ENCODE measurements at regions not wholly inside any gene's neighbourhood (a gene's known extent, or its start where the extent isn't known, plus 50 kb on each side); places are given as distances from the start of the nearest gene placed in this dataset.
"Not testable (repeated sequence)": the region's sequence is repeated elsewhere in the genome, so short reads cannot be mapped to it uniquely, and the experiment has no call there.

DNA sequence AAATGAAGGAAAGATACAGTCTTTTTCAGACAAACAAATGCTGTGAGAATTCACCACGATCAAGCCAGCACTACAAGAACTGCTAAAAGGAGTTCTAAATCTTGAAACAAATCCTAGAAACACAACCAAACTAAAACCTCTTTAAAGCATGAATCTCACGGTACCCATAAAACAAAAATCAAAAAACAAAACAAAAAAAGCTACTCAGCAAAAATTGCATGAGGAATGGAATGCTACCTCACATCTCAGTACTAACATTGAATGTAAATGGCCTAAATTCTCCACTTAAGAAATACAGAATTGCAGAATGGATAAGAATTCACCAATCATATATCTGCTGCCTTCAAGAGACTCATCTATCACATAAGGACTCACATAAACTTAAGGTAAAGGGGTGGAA, 300.1 kb downstream of the NAF1 start:
- Histone ChIP-seq H3K36me3 (no peaks in the 10 kb centered on the region), H3K4me1 (no peaks in the 10 kb centered on the region), H3K27ac (no peak overlapping the region), H3K4me3 (no peak overlapping the region), H3K27me3 (no peaks in the 10 kb centered on the region), H3K9me3 (no peaks in the 10 kb centered on the region)
- intact Hi-C loops (cut with DNase I) = no loop called here
- 87 to 89% methylated on average over 2 of the region's 2 CpGs for WGBS, 2 donors
- DNase-seq = no peak
- TF ChIP-seq EP300 (IDR thresholded peaks at IDR 0.05) = no peak
- TF ChIP-seq POLR2A (IDR thresholded peaks at IDR 0.05) = no peak
- no peak for TF ChIP-seq POLR2AphosphoS5 (IDR thresholded peaks at IDR 0.05)
- TF ChIP-seq, protein P1, sequence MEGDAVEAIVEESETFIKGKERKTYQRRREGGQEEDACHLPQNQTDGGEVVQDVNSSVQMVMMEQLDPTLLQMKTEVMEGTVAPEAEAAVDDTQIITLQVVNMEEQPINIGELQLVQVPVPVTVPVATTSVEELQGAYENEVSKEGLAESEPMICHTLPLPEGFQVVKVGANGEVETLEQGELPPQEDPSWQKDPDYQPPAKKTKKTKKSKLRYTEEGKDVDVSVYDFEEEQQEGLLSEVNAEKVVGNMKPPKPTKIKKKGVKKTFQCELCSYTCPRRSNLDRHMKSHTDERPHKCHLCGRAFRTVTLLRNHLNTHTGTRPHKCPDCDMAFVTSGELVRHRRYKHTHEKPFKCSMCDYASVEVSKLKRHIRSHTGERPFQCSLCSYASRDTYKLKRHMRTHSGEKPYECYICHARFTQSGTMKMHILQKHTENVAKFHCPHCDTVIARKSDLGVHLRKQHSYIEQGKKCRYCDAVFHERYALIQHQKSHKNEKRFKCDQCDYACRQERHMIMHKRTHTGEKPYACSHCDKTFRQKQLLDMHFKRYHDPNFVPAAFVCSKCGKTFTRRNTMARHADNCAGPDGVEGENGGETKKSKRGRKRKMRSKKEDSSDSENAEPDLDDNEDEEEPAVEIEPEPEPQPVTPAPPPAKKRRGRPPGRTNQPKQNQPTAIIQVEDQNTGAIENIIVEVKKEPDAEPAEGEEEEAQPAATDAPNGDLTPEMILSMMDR (IDR thresholded peaks at IDR 0.05) = no peak

DNA sequence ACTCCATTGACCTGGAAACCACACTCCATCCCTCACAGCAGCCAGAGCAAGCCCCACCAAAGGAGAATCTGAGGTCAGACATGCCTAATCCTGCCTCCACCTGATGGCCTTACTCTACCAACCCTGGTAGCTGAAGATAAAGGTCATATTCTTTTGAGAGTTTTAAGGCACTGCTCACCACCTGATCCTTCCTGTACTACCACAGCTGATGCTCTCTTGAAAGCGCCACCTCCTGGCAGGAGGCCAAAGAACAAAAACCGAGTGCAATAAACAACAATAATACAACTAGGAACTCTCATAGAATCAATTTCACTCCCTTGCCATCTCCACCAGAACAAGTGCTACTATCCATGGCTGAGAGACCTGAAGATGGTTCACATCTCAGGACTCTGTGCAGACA, 301.6 kb downstream of the NAF1 start:
- Histone ChIP-seq H3K4me3 (no peak overlapping the region), H3K36me3 (no peaks in the 10 kb centered on the region), H3K9me3 (no peaks in the 10 kb centered on the region), H3K27ac (no peak overlapping the region), H3K27me3 (no peaks in the 10 kb centered on the region), H3K4me1 (no peaks in the 10 kb centered on the region)
- DNase-seq = no peak
- intact Hi-C loops (cut with DNase I) = no loop called here
- no peak for TF ChIP-seq POLR2A (IDR thresholded peaks at IDR 0.05)
- TF ChIP-seq, protein P1 (IDR thresholded peaks at IDR 0.05) = no peak
- TF ChIP-seq EP300 (IDR thresholded peaks at IDR 0.05) = no peak
- no peak for TF ChIP-seq POLR2AphosphoS5 (IDR thresholded peaks at IDR 0.05)
- 31 to 80% methylated on average over 2 of the region's 2 CpGs for WGBS, 2 donors

DNA sequence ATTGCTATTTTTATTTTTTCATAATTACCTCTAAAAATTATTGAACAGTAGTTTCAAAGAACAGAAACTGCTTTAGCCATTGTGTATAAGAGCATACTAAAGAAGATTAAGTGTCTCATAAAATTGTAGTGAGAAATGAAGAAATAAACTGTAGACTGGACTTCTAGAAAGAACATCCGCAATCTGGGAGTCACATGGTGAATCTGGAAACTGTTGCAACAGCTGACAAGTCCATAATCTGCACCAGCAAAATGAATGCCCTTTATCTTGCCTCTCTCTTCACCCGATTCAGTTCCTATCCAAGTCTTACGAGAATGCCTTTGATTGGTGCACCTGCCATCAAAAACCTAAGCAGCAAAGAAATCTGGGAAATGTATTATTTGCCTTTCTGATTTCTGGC, 312.9 kb downstream of the NAF1 start:
- no peaks in the 10 kb centered on the region for H3K27me3 ChIP-seq
- H3K4me1 ChIP-seq = peaks cover 0 to 13% (median 0%) of the 10 kb centered on the region in 4 donors
- H3K4me3 ChIP-seq = no peak overlapping the region
- DNase-seq = no peak
- WGBS, 2 donors = 86 to 87% methylated on average over 3 of the region's 3 CpGs
- H3K9me3 ChIP-seq = no peaks in the 10 kb centered on the region
- H3K27ac ChIP-seq = peak overlapping the region in 2 of 4 donors; percentile 9 to 24
- intact Hi-C loops (cut with DNase I) = no loop called here
- TF ChIP-seq, protein P1 (IDR thresholded peaks at IDR 0.05) = no peak
- TF ChIP-seq POLR2A (IDR thresholded peaks at IDR 0.05) (no peak), POLR2AphosphoS5 (IDR thresholded peaks at IDR 0.05) (peak in 2 of 4 donors; percentile 42 to 54), EP300 (IDR thresholded peaks at IDR 0.05) (peak in 1 of 4 donors; percentile 35)
- H3K36me3 ChIP-seq = no peaks in the 10 kb centered on the region

DNA sequence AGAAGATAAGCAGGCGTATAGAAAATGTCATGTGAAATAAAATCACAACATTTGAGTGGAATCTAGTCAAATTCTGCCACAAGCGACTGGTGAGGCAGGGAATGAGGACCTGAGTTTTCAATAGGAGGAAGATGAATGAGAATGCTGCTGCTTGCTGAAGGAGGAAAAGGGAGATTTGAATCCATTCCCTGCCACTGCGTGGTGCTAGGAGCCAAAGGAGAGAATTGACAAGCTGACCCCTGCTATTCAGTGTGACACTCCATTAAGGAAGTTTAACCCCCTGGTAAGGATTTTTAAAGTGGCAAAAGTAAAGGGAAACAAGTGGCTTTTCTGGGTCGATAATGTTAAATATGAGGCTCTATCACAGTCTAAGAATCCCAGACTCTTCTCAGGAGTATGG, 314.0 kb downstream of the NAF1 start:
- DNase-seq = no peak
- peaks cover 0 to 13% (median 0%) of the 10 kb centered on the region in 4 donors for H3K4me1 ChIP-seq
- no peaks in the 10 kb centered on the region for H3K27me3 ChIP-seq
- H3K9me3 ChIP-seq = no peaks in the 10 kb centered on the region
- H3K4me3 ChIP-seq = no peak overlapping the region
- intact Hi-C loops (cut with DNase I) = no loop called here
- TF ChIP-seq, protein P1 (IDR thresholded peaks at IDR 0.05) = no peak
- TF ChIP-seq EP300 (IDR thresholded peaks at IDR 0.05) = no peak
- H3K36me3 ChIP-seq = no peaks in the 10 kb centered on the region
- H3K27ac ChIP-seq = no peak overlapping the region
- 84 to 88% methylated on average over 4 of the region's 4 CpGs for WGBS, 2 donors

DNA sequence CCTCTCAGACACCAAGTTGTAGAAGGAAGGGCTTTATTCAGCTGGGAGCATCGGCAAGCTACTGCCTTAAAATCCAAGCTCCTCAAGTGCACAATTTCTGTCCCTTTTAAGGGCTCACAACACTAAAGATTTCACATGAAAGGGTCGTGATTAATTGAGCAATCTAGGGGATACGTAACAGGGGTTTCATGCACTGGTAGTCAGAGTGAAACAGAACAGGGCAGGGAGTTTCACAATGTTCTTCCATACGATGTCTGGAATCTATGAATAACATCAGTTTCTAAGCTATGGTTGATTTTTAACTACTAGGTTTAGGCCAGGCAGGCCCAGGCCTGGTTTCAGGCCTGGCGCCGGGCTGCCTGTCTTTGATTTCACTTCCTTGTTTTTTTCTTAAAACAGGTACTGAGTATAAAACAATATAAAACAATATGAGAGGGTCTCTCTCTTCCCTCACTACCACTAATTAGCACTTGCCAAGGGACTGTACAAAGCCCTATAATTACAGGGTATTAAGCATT, 315.4 kb downstream of the NAF1 start:
- H3K27ac ChIP-seq; H3K27me3 ChIP-seq; DNase-seq; H3K9me3 ChIP-seq; intact Hi-C loops (cut with DNase I); H3K36me3 ChIP-seq; H3K4me3 ChIP-seq: not testable (repeated sequence)
- peaks cover 0 to 13% (median 0%) of the 10 kb centered on the region in 4 donors for H3K4me1 ChIP-seq
- WGBS, 2 donors = 68% methylated on average over 6 of the region's 6 CpGs
